ENCODE measurements at regions not wholly inside any gene's neighbourhood (a gene's known extent, or its start where the extent isn't known, plus 50 kb on each side); places are given as distances from the start of the nearest gene placed in this dataset.

GRCh38 chr18:66143029-66143428, 392.2 kb downstream of the CDH7 start:
- Mint-ChIP-seq H3K36me3 (no peaks in the 10 kb centered on the region), H3K27me3 (no peaks in the 10 kb centered on the region), H3K4me1 (no peaks in the 10 kb centered on the region), H3K27ac (no peak overlapping the region), H3K4me3 (no peak overlapping the region), H3K9me3 (peaks cover 0 to 5% (median 3%) of the 10 kb centered on the region in 8 donors)
- no peak for DNase-seq
- Histone ChIP-seq H3K36me3 (ENCODE audit: insufficient read depth, low read length) (no peaks in the 10 kb centered on the region), H3K9me3 (ENCODE audit: control insufficient read depth in 1 of 2, low read length in 2 of 2) (no peaks in the 10 kb centered on the region), H3K4me1 (ENCODE audit: insufficient read depth, low read length) (no peaks in the 10 kb centered on the region), H3K4me3 (ENCODE audit: low read length in 2 of 2) (no peak overlapping the region), H3K27ac (ENCODE audit: low read depth, low read length) (no peak overlapping the region), H3K27me3 (ENCODE audit: insufficient read depth, low read length) (no peaks in the 10 kb centered on the region)
- intact Hi-C loops (cut with micrococcal nuclease) = no loop called here
- POLR2A ChIA-PET (ENCODE audit: partially characterized antibody) = no interaction called here
- CTCF ChIA-PET (ENCODE audit: partially characterized antibody) = no interaction called here

- intact Hi-C loops (cut with micrococcal nuclease) = no loop called here
- Histone ChIP-seq H3K36me3 (ENCODE audit: insufficient read depth, low read length) (no peaks in the 10 kb centered on the region), H3K27me3 (ENCODE audit: insufficient read depth, low read length) (no peaks in the 10 kb centered on the region), H3K9me3 (ENCODE audit: control insufficient read depth in 1 of 2, low read length in 2 of 2) (no peaks in the 10 kb centered on the region), H3K4me1 (ENCODE audit: insufficient read depth, low read length) (no peaks in the 10 kb centered on the region), H3K4me3 (ENCODE audit: low read length in 2 of 2) (no peak overlapping the region), H3K27ac (ENCODE audit: low read depth, low read length) (no peak overlapping the region)
- POLR2A ChIA-PET (ENCODE audit: partially characterized antibody) = no interaction called here
- Mint-ChIP-seq H3K27me3 (no peaks in the 10 kb centered on the region), H3K9me3 (peaks cover 0 to 5% (median under 1%) of the 10 kb centered on the region in 8 donors), H3K27ac (no peak overlapping the region), H3K4me1 (no peaks in the 10 kb centered on the region), H3K4me3 (no peak overlapping the region), H3K36me3 (no peaks in the 10 kb centered on the region)
- CTCF ChIA-PET (ENCODE audit: partially characterized antibody) = no interaction called here
- DNase-seq = no peak
Measured at GRCh38 chr18:66141716-66142115, 390.9 kb downstream of the CDH7 start.

- Histone ChIP-seq H3K27me3 (ENCODE audit: insufficient read depth, low read length) (no peaks in the 10 kb centered on the region), H3K4me3 (ENCODE audit: low read length in 2 of 2) (no peak overlapping the region), H3K27ac (ENCODE audit: low read depth, low read length) (no peak overlapping the region), H3K9me3 (ENCODE audit: control insufficient read depth in 1 of 2, low read length in 2 of 2) (no peaks in the 10 kb centered on the region), H3K4me1 (ENCODE audit: insufficient read depth, low read length) (no peaks in the 10 kb centered on the region), H3K36me3 (ENCODE audit: insufficient read depth, low read length) (no peaks in the 10 kb centered on the region)
- Mint-ChIP-seq H3K27ac (no peak overlapping the region), H3K36me3 (no peaks in the 10 kb centered on the region), H3K9me3 (peaks cover 0 to 7% (median 4%) of the 10 kb centered on the region in 8 donors), H3K27me3 (no peaks in the 10 kb centered on the region), H3K4me3 (no peak overlapping the region), H3K4me1 (no peaks in the 10 kb centered on the region)
- CTCF ChIA-PET (ENCODE audit: partially characterized antibody) = no interaction called here
- POLR2A ChIA-PET (ENCODE audit: partially characterized antibody) = no interaction called here
- intact Hi-C loops (cut with micrococcal nuclease) = no loop called here
- DNase-seq = no peak
Measured at GRCh38 chr18:66138642-66139041, 387.8 kb downstream of the CDH7 start.

GRCh38 chr18:66136039-66136438, 385.2 kb downstream of the CDH7 start:
- H3K27ac Mint-ChIP-seq = no peak overlapping the region
- Histone ChIP-seq H3K4me3 (ENCODE audit: low read length in 2 of 2) (no peak overlapping the region), H3K27ac (ENCODE audit: low read depth, low read length) (no peak overlapping the region), H3K4me1 (ENCODE audit: insufficient read depth, low read length) (no peaks in the 10 kb centered on the region), H3K9me3 (ENCODE audit: control insufficient read depth in 1 of 2, low read length in 2 of 2) (no peaks in the 10 kb centered on the region), H3K36me3 (ENCODE audit: insufficient read depth, low read length) (no peaks in the 10 kb centered on the region), H3K27me3 (ENCODE audit: insufficient read depth, low read length) (no peaks in the 10 kb centered on the region)
- intact Hi-C loops (cut with micrococcal nuclease) = no loop called here
- peaks cover 0 to 7% (median 3%) of the 10 kb centered on the region in 8 donors for H3K9me3 Mint-ChIP-seq
- ChIA-PET POLR2A (ENCODE audit: partially characterized antibody) (no interaction called here), CTCF (ENCODE audit: partially characterized antibody) (no interaction called here)
- no peaks in the 10 kb centered on the region for H3K4me1 Mint-ChIP-seq
- no peaks in the 10 kb centered on the region for H3K27me3 Mint-ChIP-seq
- no peak for DNase-seq
- no peaks in the 10 kb centered on the region for H3K36me3 Mint-ChIP-seq
- no peak overlapping the region for H3K4me3 Mint-ChIP-seq

- no peak overlapping the region for H3K4me3 ChIP-seq (ENCODE audit: low read length in 2 of 2)
- no peak overlapping the region for H3K27ac Mint-ChIP-seq
- H3K9me3 Mint-ChIP-seq = peaks cover 0 to 22% (median 6%) of the 10 kb centered on the region in 8 donors
- CTCF ChIA-PET (ENCODE audit: partially characterized antibody) = no interaction called here
- H3K4me1 ChIP-seq (ENCODE audit: insufficient read depth, low read length) = no peaks in the 10 kb centered on the region
- no peaks in the 10 kb centered on the region for H3K36me3 Mint-ChIP-seq
- H3K27me3 ChIP-seq (ENCODE audit: insufficient read depth, low read length) = no peaks in the 10 kb centered on the region
- H3K27me3 Mint-ChIP-seq = no peaks in the 10 kb centered on the region
- H3K27ac ChIP-seq (ENCODE audit: low read depth, low read length) = no peak overlapping the region
- no peaks in the 10 kb centered on the region for H3K9me3 ChIP-seq (ENCODE audit: control insufficient read depth in 1 of 2, low read length in 2 of 2)
- POLR2A ChIA-PET (ENCODE audit: partially characterized antibody) = no interaction called here
- intact Hi-C loops (cut with micrococcal nuclease) = no loop called here
- peak in 1 of 5 donors; percentile 0 for DNase-seq
- no peaks in the 10 kb centered on the region for H3K4me1 Mint-ChIP-seq
- H3K4me3 Mint-ChIP-seq = no peak overlapping the region
- no peaks in the 10 kb centered on the region for H3K36me3 ChIP-seq (ENCODE audit: insufficient read depth, low read length)
Measured at GRCh38 chr18:66129248-66129647, 378.4 kb downstream of the CDH7 start.

GRCh38 chr18:66126266-66126665, 375.5 kb downstream of the CDH7 start:
- Mint-ChIP-seq H3K36me3 (no peaks in the 10 kb centered on the region), H3K27ac (no peak overlapping the region), H3K27me3 (no peaks in the 10 kb centered on the region), H3K4me1 (no peaks in the 10 kb centered on the region), H3K9me3 (peaks cover 0 to 19% (median 5%) of the 10 kb centered on the region in 8 donors), H3K4me3 (no peak overlapping the region)
- intact Hi-C loops (cut with micrococcal nuclease) = no loop called here
- Histone ChIP-seq H3K9me3 (ENCODE audit: control insufficient read depth in 1 of 2, low read length in 2 of 2) (no peaks in the 10 kb centered on the region), H3K27me3 (ENCODE audit: insufficient read depth, low read length) (no peaks in the 10 kb centered on the region), H3K4me1 (ENCODE audit: insufficient read depth, low read length) (no peaks in the 10 kb centered on the region), H3K4me3 (ENCODE audit: low read length in 2 of 2) (no peak overlapping the region), H3K27ac (ENCODE audit: low read depth, low read length) (no peak overlapping the region), H3K36me3 (ENCODE audit: insufficient read depth, low read length) (no peaks in the 10 kb centered on the region)
- DNase-seq = no peak
- ChIA-PET CTCF (ENCODE audit: partially characterized antibody) (no interaction called here), POLR2A (ENCODE audit: partially characterized antibody) (no interaction called here)

GRCh38 chr18:66124394-66124793, 373.6 kb downstream of the CDH7 start:
- no peak overlapping the region for H3K4me3 Mint-ChIP-seq
- H3K9me3 ChIP-seq (ENCODE audit: control insufficient read depth in 1 of 2, low read length in 2 of 2) = no peaks in the 10 kb centered on the region
- H3K36me3 ChIP-seq (ENCODE audit: insufficient read depth, low read length) = no peaks in the 10 kb centered on the region
- ChIA-PET CTCF (ENCODE audit: partially characterized antibody) (no interaction called here), POLR2A (ENCODE audit: partially characterized antibody) (no interaction called here)
- H3K27ac ChIP-seq (ENCODE audit: low read depth, low read length) = no peak overlapping the region
- no peaks in the 10 kb centered on the region for H3K27me3 ChIP-seq (ENCODE audit: insufficient read depth, low read length)
- DNase-seq = no peak
- H3K4me1 ChIP-seq (ENCODE audit: insufficient read depth, low read length) = no peaks in the 10 kb centered on the region
- H3K4me3 ChIP-seq (ENCODE audit: low read length in 2 of 2) = no peak overlapping the region
- no peaks in the 10 kb centered on the region for H3K36me3 Mint-ChIP-seq
- no peaks in the 10 kb centered on the region for H3K27me3 Mint-ChIP-seq
- no peaks in the 10 kb centered on the region for H3K4me1 Mint-ChIP-seq
- no peak overlapping the region for H3K27ac Mint-ChIP-seq
- intact Hi-C loops (cut with micrococcal nuclease) = no loop called here
- H3K9me3 Mint-ChIP-seq = peaks cover 0 to 19% (median 6%) of the 10 kb centered on the region in 8 donors

- H3K27me3 ChIP-seq (ENCODE audit: insufficient read depth, low read length) = no peaks in the 10 kb centered on the region
- no peak overlapping the region for H3K4me3 Mint-ChIP-seq
- no peak overlapping the region for H3K27ac ChIP-seq (ENCODE audit: low read depth, low read length)
- H3K4me3 ChIP-seq (ENCODE audit: low read length in 2 of 2) = no peak overlapping the region
- no peaks in the 10 kb centered on the region for H3K36me3 ChIP-seq (ENCODE audit: insufficient read depth, low read length)
- peaks cover 0 to 16% (median 6%) of the 10 kb centered on the region in 8 donors for H3K9me3 Mint-ChIP-seq
- no peaks in the 10 kb centered on the region for H3K9me3 ChIP-seq (ENCODE audit: control insufficient read depth in 1 of 2, low read length in 2 of 2)
- no peak for DNase-seq
- H3K4me1 ChIP-seq (ENCODE audit: insufficient read depth, low read length) = no peaks in the 10 kb centered on the region
- intact Hi-C loops (cut with micrococcal nuclease) = no loop called here
- no peak overlapping the region for H3K27ac Mint-ChIP-seq
- H3K36me3 Mint-ChIP-seq = no peaks in the 10 kb centered on the region
- CTCF ChIA-PET (ENCODE audit: partially characterized antibody) = no interaction called here
- POLR2A ChIA-PET (ENCODE audit: partially characterized antibody) = no interaction called here
- H3K4me1 Mint-ChIP-seq = no peaks in the 10 kb centered on the region
- no peaks in the 10 kb centered on the region for H3K27me3 Mint-ChIP-seq
Measured at GRCh38 chr18:66119347-66119746, 368.5 kb downstream of the CDH7 start.
